H9 (cell line): ENCODE measurements at regions not wholly inside any gene's neighbourhood (a gene's known extent, or its start where the extent isn't known, plus 50 kb on each side); places are given as distances from the start of the nearest gene placed in this dataset.

Source experiments
- DNase-seq: peaks from one replicate; pipeline ENCODE4 v3.0.0-alpha.2; 2017
- H2AFZ ChIP-seq: one replicate; pipeline ENCODE4 v1.6.1; 2013; ENCODE audit warnings: mild to moderate bottlenecking, low read length, control low read depth, moderate library complexity
- H2AK5ac ChIP-seq: 2 replicates; pipeline ENCODE4 v1.6.1; 2013; ENCODE audit warnings: low read length, control low read depth, mixed read lengths; ENCODE audit not compliant: insufficient read length
- H2BK120ac ChIP-seq: one replicate; pipeline ENCODE4 v1.6.1; 2013; ENCODE audit warnings: low read depth, mild to moderate bottlenecking, low read length, control low read depth, inconsistent platforms; ENCODE audit not compliant: poor library complexity, severe bottlenecking
- H2BK12ac ChIP-seq: 2 replicates; pipeline ENCODE4 v1.6.1; 2013; ENCODE audit warnings: low read length, control low read depth, mixed read lengths, low read depth; ENCODE audit not compliant: insufficient read length
- H2BK15ac ChIP-seq: 2 replicates; pipeline ENCODE4 v1.6.1; 2013; ENCODE audit warnings: low read depth, low read length, control low read depth
- H2BK20ac ChIP-seq: one replicate; pipeline ENCODE4 v1.6.1; 2013; ENCODE audit warnings: low read depth, mild to moderate bottlenecking, low read length, control low read depth, inconsistent platforms; ENCODE audit not compliant: poor library complexity, severe bottlenecking
- H2BK5ac ChIP-seq: 2 replicates; pipeline ENCODE4 v1.6.1; 2013; ENCODE audit warnings: low read length, control low read depth, mixed read lengths; ENCODE audit not compliant: insufficient read length
- H3K14ac ChIP-seq: 2 replicates; pipeline ENCODE4 v1.6.1; 2013; ENCODE audit warnings: low read length, control low read depth; ENCODE audit not compliant: insufficient read depth
- H3K18ac ChIP-seq: 2 replicates; pipeline ENCODE4 v1.6.1; 2013; ENCODE audit warnings: low read depth, mild to moderate bottlenecking, mixed read lengths, low read length, control low read depth; ENCODE audit not compliant: insufficient read length
- H3K23ac ChIP-seq: 2 replicates; pipeline ENCODE4 v1.6.1; 2013; ENCODE audit warnings: low read length, control low read depth, mixed read lengths, low read depth; ENCODE audit not compliant: insufficient read length
- H3K23me2 ChIP-seq: 2 replicates; pipeline ENCODE4 v1.6.1; 2013; ENCODE audit warnings: low read depth, mild to moderate bottlenecking, mixed read lengths, low read length, control low read depth; ENCODE audit not compliant: insufficient read length, poor library complexity, severe bottlenecking
- H3K27ac ChIP-seq: 2 replicates; pipeline ENCODE4 v1.5.1; 2013; ENCODE audit warnings: low read length, control low read depth, mixed read lengths, low read depth; ENCODE audit not compliant: insufficient read length
- H3K27me3 ChIP-seq: 2 replicates; pipeline ENCODE4 v1.6.1; 2013; ENCODE audit warnings: low read length, control low read depth, inconsistent platforms; ENCODE audit not compliant: insufficient read depth
- H3K4ac ChIP-seq: 2 replicates; pipeline ENCODE4 v1.6.1; 2013; ENCODE audit warnings: low read depth, mild to moderate bottlenecking, control low read depth, inconsistent platforms, low read length, moderate library complexity
- H3K4me1 ChIP-seq: 2 replicates; pipeline ENCODE4 v1.6.1; 2013; ENCODE audit warnings: low read length, control low read depth, inconsistent platforms; ENCODE audit not compliant: insufficient read depth
- H3K4me2 ChIP-seq: 2 replicates; pipeline ENCODE4 v1.6.1; 2013; ENCODE audit warnings: low read length, control low read depth, mixed read lengths; ENCODE audit not compliant: insufficient read length, insufficient read depth
- H3K56ac ChIP-seq: 2 replicates; pipeline ENCODE4 v1.6.1; 2013; ENCODE audit warnings: low read depth, mild to moderate bottlenecking, mixed read lengths, low read length, control low read depth; ENCODE audit not compliant: insufficient read length
- H3K79me1 ChIP-seq: 2 replicates; pipeline ENCODE4 v1.6.1; 2013; ENCODE audit warnings: low read depth, mild to moderate bottlenecking, moderate library complexity, low read length, control low read depth, inconsistent platforms; ENCODE audit not compliant: insufficient read depth, poor library complexity, severe bottlenecking
- H3K79me2 ChIP-seq: 2 replicates; pipeline ENCODE4 v1.6.1; 2013; ENCODE audit warnings: low read length, control low read depth, inconsistent platforms; ENCODE audit not compliant: insufficient read depth
- H3K9ac ChIP-seq: 2 replicates; pipeline ENCODE4 v1.6.1; 2013; ENCODE audit warnings: low read length, control low read depth, mixed read lengths; ENCODE audit not compliant: insufficient read length; ENCODE audit errors: extremely low read depth
- H3K9me3 ChIP-seq: one replicate; pipeline ENCODE4 v1.6.1; 2013; ENCODE audit warnings: low read depth, low read length, inconsistent platforms; ENCODE audit not compliant: control insufficient read depth
- H3T11ph ChIP-seq: one replicate; pipeline ENCODE4 v1.6.1; 2013; ENCODE audit warnings: mild to moderate bottlenecking, low read length, control low read depth, inconsistent platforms
- H4K20me1 ChIP-seq: one replicate; pipeline ENCODE4 v1.6.1; 2013; ENCODE audit not compliant: control insufficient read depth, insufficient read length, insufficient read depth
- H4K5ac ChIP-seq: 2 replicates; pipeline ENCODE4 v1.6.1; 2013; ENCODE audit warnings: low read depth, mild to moderate bottlenecking, mixed read lengths, low read length, control low read depth; ENCODE audit not compliant: insufficient read length
- H4K8ac ChIP-seq: replicated peaks from 2 replicates; pipeline ENCODE4 v1.6.1; 2013; ENCODE audit warnings: low read length, control low read depth, mixed read lengths, low read depth; ENCODE audit not compliant: insufficient read length
- H4K91ac ChIP-seq: 2 replicates; pipeline ENCODE4 v1.6.1; 2013; ENCODE audit warnings: low read depth, mild to moderate bottlenecking, moderate library complexity, mixed read lengths, low read length, control low read depth; ENCODE audit not compliant: insufficient read length
- H3K27ac Mint-ChIP-seq, 3 experiments: 2 replicates in 2 of 3; 3 replicates in 1 of 3; pipeline ENCODE4 v1.8.0; 2020 to 2021; ENCODE audit warnings: mixed read lengths in 3 of 3, mild to moderate bottlenecking in 1 of 3, moderate library complexity in 1 of 3
- H3K27me3 Mint-ChIP-seq: 2 replicates; pipeline ENCODE4 v1.8.0; 2021; ENCODE audit warnings: low read depth, mild to moderate bottlenecking, moderate library complexity, mixed read lengths
- H3K36me3 Mint-ChIP-seq, 3 experiments: 2 replicates in 2 of 3; 3 replicates in 1 of 3; pipeline ENCODE4 v1.8.0; 2020 to 2021; ENCODE audit warnings: low read depth in 3 of 3, mixed read lengths in 3 of 3; ENCODE audit not compliant: insufficient read depth in 1 of 3
- H3K4me1 Mint-ChIP-seq, 2 experiments: 2 replicates each; pipeline ENCODE4 v1.8.0; 2020; ENCODE audit warnings: mixed read lengths in 2 of 2
- H3K4me3 Mint-ChIP-seq, 2 experiments: 2 replicates in 1 of 2; 3 replicates in 1 of 2; pipeline ENCODE4 v1.8.0; 2020 to 2021; ENCODE audit warnings: mild to moderate bottlenecking in 2 of 2, mixed read lengths in 2 of 2, moderate library complexity in 1 of 2
- H3K9me3 Mint-ChIP-seq, 2 experiments: 2 replicates in 1 of 2; 3 replicates in 1 of 2; pipeline ENCODE4 v1.8.0; 2020; ENCODE audit warnings: mild to moderate bottlenecking in 2 of 2, mixed read lengths in 2 of 2, moderate library complexity in 1 of 2
- CTCF ChIP-seq: fragments of 200-600 bp; sonication (generic); conservative IDR thresholded peaks from 3 replicates; pipeline ENCODE4 v1.8.0; 2021; ENCODE audit warnings: antibody characterized with exemption, mild to moderate bottlenecking
- WGBS: extraction: QIAGEN DNeasy Blood & Tissue Kit; methylation state at CpG from one replicate; pipeline ENCODE4 v1.1.7; 2013; ENCODE audit warnings: missing lambda C conversion rate, low lambda C conversion rate, mixed read lengths; ENCODE audit not compliant: insufficient read length; ENCODE audit errors: extremely low coverage; 5-methylcytosine and 5-hydroxymethylcytosine counted together

GRCh38 chr7:125878988-125879387 is 949.4 kb upstream of the POT1 start:
- H3K79me1 ChIP-seq = no peaks in the 10 kb centered on the region
- no peak overlapping the region for H4K91ac ChIP-seq
- H3K36me3 Mint-ChIP-seq = peaks cover 15 to 28% (median 24%) of the 10 kb centered on the region in 3 experiments
- WGBS = no CpG with 5 or more reads among the region's 6 CpGs
- DNase-seq = no peak
- H3K27ac Mint-ChIP-seq = peak overlapping the region in 1 of 3 experiments; percentile 79; a peak in 1 of 7 replicates
- H3K27ac ChIP-seq = no peak overlapping the region
- peaks cover 22 to 25% of the 10 kb centered on the region in 2 experiments for H3K9me3 Mint-ChIP-seq
- no peaks in the 10 kb centered on the region for H3K27me3 ChIP-seq
- no peak overlapping the region; a peak in 1 of 5 replicates for H3K4me3 Mint-ChIP-seq
- H2BK120ac ChIP-seq = no peak overlapping the region
- no peak overlapping the region for H3K14ac ChIP-seq
- no peak overlapping the region for H3K56ac ChIP-seq
- H3K79me2 ChIP-seq = no peaks in the 10 kb centered on the region
- H3K9me3 ChIP-seq = peaks cover 7% of the 10 kb centered on the region
- TF ChIP-seq CTCF = no peak
- no peak overlapping the region for H4K8ac ChIP-seq
- H3T11ph ChIP-seq = no peak overlapping the region
- H2BK12ac ChIP-seq = no peak overlapping the region
- no peak overlapping the region for H3K18ac ChIP-seq
- no peak overlapping the region for H3K9ac ChIP-seq
- H2AFZ ChIP-seq = no peak overlapping the region
- no peak overlapping the region for H3K4ac ChIP-seq
- H3K4me1 ChIP-seq = no peaks in the 10 kb centered on the region
- no peaks in the 10 kb centered on the region for H4K20me1 ChIP-seq
- H3K23me2 ChIP-seq = no peaks in the 10 kb centered on the region
- no peak overlapping the region for H2AK5ac ChIP-seq
- H2BK15ac ChIP-seq = no peak overlapping the region
- H3K4me1 Mint-ChIP-seq = peaks cover 0 to 3% of the 10 kb centered on the region in 2 experiments; a peak in 1 of 4 replicates
- no peak overlapping the region for H3K23ac ChIP-seq
- no peak overlapping the region for H3K4me2 ChIP-seq
- no peak overlapping the region for H2BK5ac ChIP-seq
- H2BK20ac ChIP-seq = no peak overlapping the region
- no peak overlapping the region for H4K5ac ChIP-seq
- no peaks in the 10 kb centered on the region for H3K27me3 Mint-ChIP-seq
